B cell (primary cell): ENCODE measurements at regions not wholly inside any gene's neighbourhood (a gene's known extent, or its start where the extent isn't known, plus 50 kb on each side); places are given as distances from the start of the nearest gene placed in this dataset.

Experiments used
- ATAC-seq: fragments of 200-7000 bp; cut with Tn5 transposase; one replicate; pipeline ENCODE4 v1.10.0; 2021; ENCODE audit warnings: low read depth, mild to moderate bottlenecking, moderate number of reproducible peaks, moderate library complexity
- CTCF ChIA-PET: fragments of 350-600 bp; sonication (Branson Sonifier 250); formaldehyde crosslinking; loops from one replicate; lab custom pipeline; 2021; ENCODE audit warnings: antibody characterized with exemption, inconsistent platforms; lab: Charles Lee
- POLR2A ChIA-PET: fragments of 350-600 bp; sonication (Branson Sonifier 250); formaldehyde crosslinking; loops from one replicate; lab custom pipeline; 2021; ENCODE audit warnings: antibody characterized with exemption; lab: Charles Lee
- DNase-seq: peaks from one replicate; pipeline ENCODE4 v3.0.0; 2013
- H2AFZ ChIP-seq: 2 replicates; pipeline ENCODE4 v1.6.1; 2012; ENCODE audit warnings: mild to moderate bottlenecking, low read depth, low read length; ENCODE audit not compliant: insufficient read depth, poor library complexity, severe bottlenecking
- H3K27ac ChIP-seq, 2 donors: 1 replicate in 1 of 2; 2 replicates in 1 of 2; pipeline ENCODE4 v1.5.1; 2012 to 2013; ENCODE audit warnings: low read length in 2 of 2, mild to moderate bottlenecking in 2 of 2, moderate library complexity in 1 of 2
- H3K27me3 ChIP-seq, 4 experiments: fragments of 200-600 bp in 1 of 4; sonication (generic) in 1 of 4; replicated peaks in 1 of 4; 1 replicate in 2 of 4; 2 replicates in 2 of 4; pipeline versions ENCODE4 v1.6.1 to v1.7.0; 2013 to 2016; ENCODE audit warnings: low read length in 3 of 4, mild to moderate bottlenecking in 2 of 4, mixed read lengths in 1 of 4, moderate library complexity in 1 of 4; ENCODE audit not compliant: insufficient read depth in 4 of 4, control insufficient read depth in 3 of 4; ENCODE audit errors: control extremely low read depth in 1 of 4
- H3K36me3 ChIP-seq, 2 experiments: replicated peaks in 1 of 2; 1 replicate in 1 of 2; 2 replicates in 1 of 2; pipeline versions ENCODE4 v1.6.1 to v1.7.1; 2013; ENCODE audit warnings: low read length in 1 of 2; ENCODE audit not compliant: insufficient read depth in 2 of 2, control insufficient read depth in 1 of 2; ENCODE audit errors: control extremely low read depth in 1 of 2, extremely low read depth in 1 of 2
- H3K4me1 ChIP-seq, 2 donors: fragments of 200-600 bp in 1 of 2; sonication (generic) in 1 of 2; 1 replicate in 1 of 2; 2 replicates in 1 of 2; pipeline versions ENCODE4 v1.5.1 to v1.6.1; 2013 to 2017; ENCODE audit warnings: low read length in 2 of 2; ENCODE audit not compliant: control insufficient read depth in 2 of 2, insufficient read depth in 2 of 2
- H3K4me2 ChIP-seq: replicated peaks from 2 replicates; pipeline ENCODE3; 2012; ENCODE audit warnings: mild to moderate bottlenecking, low read depth, low read length; ENCODE audit not compliant: poor library complexity, severe bottlenecking
- H3K4me3 ChIP-seq, 5 experiments: fragments of 200-600 bp in 1 of 5; sonication (generic) in 1 of 5; 1 replicate in 3 of 5; 2 replicates in 2 of 5; pipeline versions ENCODE4 v1.5.1 to v1.7.0; 2011 to 2016; ENCODE audit warnings: low read length in 4 of 5, mild to moderate bottlenecking in 4 of 5, low read depth in 2 of 5, control low read depth in 1 of 5, moderate library complexity in 1 of 5; ENCODE audit not compliant: insufficient read depth in 1 of 5; ENCODE audit errors: control extremely low read depth in 1 of 5, extremely low read depth in 1 of 5
- H3K79me2 ChIP-seq: fragments of 200-600 bp; sonication (generic); one replicate; pipeline ENCODE4 v1.6.0; 2016; ENCODE audit warnings: low read length; ENCODE audit not compliant: control insufficient read depth, insufficient read depth
- H3K9ac ChIP-seq: fragments of 200-600 bp; sonication (generic); 2 replicates; pipeline ENCODE4 v1.6.1; 2017; ENCODE audit warnings: mild to moderate bottlenecking, low read length, moderate library complexity
- H3K9me3 ChIP-seq, 3 donors: one replicate each; pipeline versions ENCODE4 v1.6.1 to v1.7.1; 2013; ENCODE audit warnings: low read length in 2 of 3; ENCODE audit not compliant: control insufficient read depth in 2 of 3, insufficient read depth in 1 of 3; ENCODE audit errors: control extremely low read depth in 1 of 3
- H4K20me1 ChIP-seq: 2 replicates; pipeline ENCODE4 v1.6.0; 2012; ENCODE audit warnings: mild to moderate bottlenecking, low read length; ENCODE audit not compliant: insufficient read depth, control insufficient read depth, poor library complexity, severe bottlenecking
- H3K27ac Mint-ChIP-seq: one replicate; pipeline ENCODE4 v1.8.0; 2021; ENCODE audit warnings: mixed read lengths
- H3K27me3 Mint-ChIP-seq: one replicate; pipeline ENCODE4 v1.8.0; 2021; ENCODE audit warnings: mixed read lengths
- H3K4me1 Mint-ChIP-seq: one replicate; pipeline ENCODE4 v1.8.0; 2021; ENCODE audit warnings: mixed read lengths
- H3K4me3 Mint-ChIP-seq: one replicate; pipeline ENCODE4 v1.8.0; 2021; ENCODE audit warnings: mixed read lengths
- H3K9me3 Mint-ChIP-seq: one replicate; pipeline ENCODE4 v1.8.0; 2022; ENCODE audit warnings: mixed read lengths; ENCODE audit not compliant: insufficient read depth
- CTCF ChIP-seq: fragments of 200-600 bp; IDR thresholded peaks from one replicate; pipeline ENCODE4 v1.8.0; 2022; ENCODE audit warnings: antibody characterized with exemption, mild to moderate bottlenecking
- EZH2 ChIP-seq: IDR thresholded peaks from 2 replicates; pipeline ENCODE4 v1.6.1; 2012; ENCODE audit warnings: borderline replicate concordance, low read depth, mild to moderate bottlenecking, moderate library complexity, low read length; ENCODE audit not compliant: insufficient read depth, poor library complexity, severe bottlenecking
- whole genome bisulfite sequencing: methylation state at CpG from one replicate; pipeline ENCODE4 v1.1.5; 2013; ENCODE audit warnings: missing lambda C conversion rate; ENCODE audit not compliant: insufficient coverage; 5-methylcytosine and 5-hydroxymethylcytosine counted together
- intact Hi-C: fragments of 100-400 bp; cut with micrococcal nuclease; formaldehyde crosslinking; loops from one replicate; pipeline ENCODE4 v1.10.0; 2022

- Mint-ChIP-seq H3K4me3 (no peak overlapping the region), H3K27ac (no peak overlapping the region), H3K4me1 (no peaks in the 10 kb centered on the region), H3K9me3 (no peaks in the 10 kb centered on the region), H3K27me3 (peaks cover 11% of the 10 kb centered on the region)
- DNase-seq: no peak
- H3K27ac ChIP-seq: no peak overlapping the region
- no peak overlapping the region for H2AFZ ChIP-seq
- no peaks in the 10 kb centered on the region for H3K4me1 ChIP-seq
- H3K79me2 ChIP-seq: no peaks in the 10 kb centered on the region
- ATAC-seq: no peak
- H4K20me1 ChIP-seq: no peaks in the 10 kb centered on the region
- no peak overlapping the region for H3K9ac ChIP-seq
- 100% methylated on average over 1 of the region's 1 CpG for WGBS
- no peaks in the 10 kb centered on the region for H3K9me3 ChIP-seq
- ChIA-PET POLR2A (no interaction called here), CTCF (no interaction called here)
- no peak overlapping the region for H3K4me2 ChIP-seq
- no peak for TF ChIP-seq EZH2
- no peaks in the 10 kb centered on the region for H3K27me3 ChIP-seq
- intact Hi-C loops: no loop called here
- H3K36me3 ChIP-seq: no peaks in the 10 kb centered on the region
- no peak overlapping the region for H3K4me3 ChIP-seq
Measured at GRCh38 chr4:138513535-138513934, 271.4 kb upstream of the SLC7A11 start.

GRCh38 chr4:138512756-138513155 is 270.6 kb upstream of the SLC7A11 start:
- no peak overlapping the region for H3K27ac ChIP-seq
- H3K4me1 Mint-ChIP-seq: no peaks in the 10 kb centered on the region
- H3K4me3 Mint-ChIP-seq: no peak overlapping the region
- DNase-seq (no peak), ATAC-seq (no peak)
- no peak for TF ChIP-seq CTCF
- TF ChIP-seq EZH2: no peak
- no peaks in the 10 kb centered on the region for H3K9me3 Mint-ChIP-seq
- peaks cover 14% of the 10 kb centered on the region for H3K27me3 Mint-ChIP-seq
- no peak overlapping the region for H3K27ac Mint-ChIP-seq
- H3K4me1 ChIP-seq: no peaks in the 10 kb centered on the region
- intact Hi-C loops: no loop called here
- no peaks in the 10 kb centered on the region for H3K27me3 ChIP-seq
- no peak overlapping the region for H3K9ac ChIP-seq
- no peaks in the 10 kb centered on the region for H3K36me3 ChIP-seq
- no peaks in the 10 kb centered on the region for H3K9me3 ChIP-seq
- no peak overlapping the region for H2AFZ ChIP-seq
- no peak overlapping the region for H3K4me3 ChIP-seq
- POLR2A ChIA-PET: no interaction called here
- H4K20me1 ChIP-seq: no peaks in the 10 kb centered on the region
- H3K79me2 ChIP-seq: no peaks in the 10 kb centered on the region
- CTCF ChIA-PET: no interaction called here
- no peak overlapping the region for H3K4me2 ChIP-seq
